ENCODE measurements at regions not wholly inside any gene's neighbourhood (a gene's known extent, or its start where the extent isn't known, plus 50 kb on each side); places are given as distances from the start of the nearest gene placed in this dataset.

GRCh38 chr2:129902731-129903585 is 76.5 kb upstream of the RAB6C start:
- no peaks in the 10 kb centered on the region for H4K20me1 ChIP-seq (ENCODE audit: insufficient read depth, low read length)
- H3K36me3 ChIP-seq (replicated peaks; ENCODE audit: low read depth, low read length): no peaks in the 10 kb centered on the region
- H3K27me3 ChIP-seq (ENCODE audit: low read depth, low read length): no peaks in the 10 kb centered on the region
- H3K9me3 ChIP-seq (ENCODE audit: insufficient read depth, low read length): no peaks in the 10 kb centered on the region
- TF ChIP-seq EZH2phosphoT487 (IDR thresholded peaks at IDR 0.05; ENCODE audit: low read depth) (no peak), CTCF (IDR thresholded peaks at IDR 0.05; ENCODE audit: low read depth, low read length) (no peak)
- H3K4me2 ChIP-seq (ENCODE audit: low read length): no peak overlapping the region
- H3K9ac ChIP-seq (ENCODE audit: low read length): no peak overlapping the region
- H3K27ac ChIP-seq (ENCODE audit: low read length): no peak overlapping the region
- no peaks in the 10 kb centered on the region for H3K4me1 ChIP-seq (ENCODE audit: low read length)
- no peaks in the 10 kb centered on the region for H3K79me2 ChIP-seq (ENCODE audit: low read length)
- no peak overlapping the region for H3K4me3 ChIP-seq (ENCODE audit: low read length)
- no peak overlapping the region for H2AFZ ChIP-seq (ENCODE audit: low read depth, low read length)

DNA sequence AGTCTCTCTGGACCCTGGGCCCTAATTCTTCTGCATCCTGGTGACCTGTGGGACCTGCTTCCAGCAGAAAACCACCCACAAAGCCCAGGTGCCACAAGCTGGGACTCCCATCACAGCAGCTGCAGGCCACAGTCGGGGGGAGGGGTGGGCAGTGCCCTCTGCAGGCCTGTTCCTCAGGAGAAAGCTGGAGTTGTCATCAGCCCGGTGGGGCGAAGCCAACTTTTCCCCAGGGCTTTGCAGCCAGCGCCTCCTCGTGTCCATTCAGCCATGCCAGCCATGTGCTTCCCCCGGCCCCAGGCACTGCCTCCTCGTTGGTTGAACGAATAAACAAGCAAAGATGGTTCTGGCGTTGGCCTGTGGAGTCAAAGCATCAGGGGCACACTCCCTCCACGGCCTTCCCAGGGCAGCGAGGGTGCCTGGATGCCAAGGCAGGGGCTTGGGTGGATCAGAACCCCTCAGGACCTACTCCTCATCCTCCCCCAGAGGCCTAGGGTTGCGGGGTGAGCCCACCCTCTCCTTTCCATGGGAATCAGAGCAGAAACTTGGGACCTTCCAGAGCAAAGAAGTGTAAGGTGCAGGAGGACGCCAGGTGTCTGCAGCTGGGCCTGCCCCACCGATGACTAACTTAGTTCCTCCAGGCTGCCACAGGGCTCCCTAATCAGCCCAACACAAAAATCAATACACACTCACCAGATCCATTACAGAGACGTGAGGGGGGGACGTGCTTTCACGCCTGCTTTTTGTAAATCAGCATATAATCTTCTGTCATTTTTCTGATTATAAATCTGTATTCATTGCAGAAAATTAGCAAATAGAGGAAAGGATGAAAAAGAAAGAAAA is 75.7 kb upstream of the RAB6C start:
- Histone ChIP-seq H3K4me1 (ENCODE audit: low read length) (no peaks in the 10 kb centered on the region), H3K27me3 (ENCODE audit: low read depth, low read length) (no peaks in the 10 kb centered on the region), H3K4me3 (ENCODE audit: low read length) (no peak overlapping the region), H3K79me2 (ENCODE audit: low read length) (no peaks in the 10 kb centered on the region), H2AFZ (ENCODE audit: low read depth, low read length) (no peak overlapping the region), H3K4me2 (ENCODE audit: low read length) (no peak overlapping the region), H3K27ac (ENCODE audit: low read length) (no peak overlapping the region), H3K9me3 (ENCODE audit: insufficient read depth, low read length) (no peaks in the 10 kb centered on the region), H4K20me1 (ENCODE audit: insufficient read depth, low read length) (no peaks in the 10 kb centered on the region), H3K9ac (ENCODE audit: low read length) (no peak overlapping the region), H3K36me3 (replicated peaks; ENCODE audit: low read depth, low read length) (no peaks in the 10 kb centered on the region)
- TF ChIP-seq CTCF (IDR thresholded peaks at IDR 0.05; ENCODE audit: low read depth, low read length) (no peak), EZH2phosphoT487 (IDR thresholded peaks at IDR 0.05; ENCODE audit: low read depth) (no peak)

DNA sequence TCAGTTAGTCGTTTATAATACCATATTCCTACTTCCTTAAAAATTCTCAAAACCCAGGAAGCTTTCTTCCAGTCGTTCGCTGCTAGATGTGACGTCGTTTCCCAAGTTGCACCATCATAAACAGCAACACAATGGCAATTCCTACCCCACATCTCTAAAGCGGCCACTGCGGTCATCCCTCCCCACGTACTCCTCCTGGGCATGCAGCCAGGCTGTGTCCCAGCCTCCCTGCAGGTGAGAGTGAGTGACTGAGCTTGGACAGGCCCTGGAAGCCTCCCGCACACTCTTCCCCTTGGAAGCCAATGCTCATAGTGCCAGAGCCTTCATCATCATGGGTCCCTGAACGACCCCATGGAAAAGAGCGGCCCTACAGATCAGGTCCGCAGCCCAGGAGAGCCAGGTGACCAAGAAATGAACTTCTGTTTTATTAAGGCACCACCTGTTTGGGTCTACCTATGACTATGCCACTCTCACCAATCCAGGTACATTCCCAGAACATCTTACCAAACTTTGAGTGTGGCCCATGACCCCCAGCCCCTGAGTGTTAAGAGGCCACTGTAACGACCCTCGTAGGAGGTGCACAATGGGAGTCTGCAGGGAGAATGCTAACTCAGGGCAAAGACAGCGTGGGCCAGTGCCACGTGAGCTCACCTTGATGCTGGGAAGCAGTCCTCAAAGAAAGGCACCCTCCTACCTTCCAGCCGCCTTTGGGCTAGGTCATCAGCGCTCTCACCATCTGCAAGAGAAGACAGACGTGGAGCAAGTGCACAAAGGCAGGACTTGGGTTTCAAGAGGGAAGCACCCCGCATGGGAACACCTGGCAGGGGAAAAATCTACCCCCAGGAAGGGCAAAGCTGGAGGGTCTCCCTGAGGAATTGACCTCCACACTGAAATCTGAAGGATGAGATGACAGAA is 74.7 kb upstream of the RAB6C start:
- TF ChIP-seq CTCF (IDR thresholded peaks at IDR 0.05; ENCODE audit: low read depth, low read length) (no peak), EZH2phosphoT487 (IDR thresholded peaks at IDR 0.05; ENCODE audit: low read depth) (no peak)
- no peak overlapping the region for H3K9ac ChIP-seq (ENCODE audit: low read length)
- no peak overlapping the region for H3K27ac ChIP-seq (ENCODE audit: low read length)
- H3K79me2 ChIP-seq (ENCODE audit: low read length): no peaks in the 10 kb centered on the region
- no peaks in the 10 kb centered on the region for H3K27me3 ChIP-seq (ENCODE audit: low read depth, low read length)
- no peaks in the 10 kb centered on the region for H3K4me1 ChIP-seq (ENCODE audit: low read length)
- H2AFZ ChIP-seq (ENCODE audit: low read depth, low read length): no peak overlapping the region
- no peak overlapping the region for H3K4me3 ChIP-seq (ENCODE audit: low read length)
- no peaks in the 10 kb centered on the region for H3K36me3 ChIP-seq (replicated peaks; ENCODE audit: low read depth, low read length)
- no peak overlapping the region for H3K4me2 ChIP-seq (ENCODE audit: low read length)
- H4K20me1 ChIP-seq (ENCODE audit: insufficient read depth, low read length): no peaks in the 10 kb centered on the region
- H3K9me3 ChIP-seq (ENCODE audit: insufficient read depth, low read length): no peaks in the 10 kb centered on the region
